ENCODE measurements at regions not wholly inside any gene's neighbourhood (a gene's known extent, or its start where the extent isn't known, plus 50 kb on each side); places are given as distances from the start of the nearest gene placed in this dataset.

GRCh38 chr11:134544095-134544815 is 132.2 kb upstream of the B3GAT1 start (continued):
- TF ChIP-seq ZBTB33 (IDR thresholded peaks at IDR 0.05; ENCODE audit: extremely low read depth, insufficient replicate concordance, low read length) (no peak), YY1 (IDR thresholded peaks at IDR 0.05; ENCODE audit: extremely low read depth, insufficient replicate concordance, low read depth, low read length) (no peak), JUND (IDR thresholded peaks at IDR 0.05) (no peak)

- no peak for ATAC-seq
- H3K4me1 ChIP-seq (ENCODE audit: control insufficient read depth in 1 of 2, insufficient read depth in 2 of 2, low read length in 2 of 2), result peaks cover 8 to 35% of the 10 kb centered on the region in 2 experiments
- CTCF ChIA-PET, result no interaction called here
- no peaks in the 10 kb centered on the region for H3K36me3 ChIP-seq (ENCODE audit: control insufficient read depth in 1 of 2, insufficient read depth in 2 of 2, low read length in 2 of 2)
- H3K79me2 ChIP-seq (ENCODE audit: insufficient read depth, low read length), result no peaks in the 10 kb centered on the region
- no peak overlapping the region for H3K27ac ChIP-seq (ENCODE audit: low read depth, low read length)
- H3K27me3 ChIP-seq (ENCODE audit: insufficient read depth, low read length), result no peaks in the 10 kb centered on the region
- no peak overlapping the region for H3K9ac ChIP-seq (ENCODE audit: low read length)
- H3K4me3 ChIP-seq (replicated peaks in 1 of 2; ENCODE audit: low read depth in 1 of 2, low read length in 2 of 2), result no peak overlapping the region
- H3K4me2 ChIP-seq (ENCODE audit: low read length), result no peak overlapping the region
- no peaks in the 10 kb centered on the region for H4K20me1 ChIP-seq (ENCODE audit: insufficient read depth)
- POLR2A ChIA-PET, result no interaction called here
- intact Hi-C loops (cut with micrococcal nuclease), result no loop called here
- no peak overlapping the region for H2AFZ ChIP-seq (ENCODE audit: low read depth, low read length, poor library complexity, severe bottlenecking)
- RAD21 ChIA-PET (ENCODE audit: low non-redundant PET in 1 of 2, low total read pairs in 2 of 2, uncharacterized antibody in 2 of 2, unreplicated experiment in 2 of 2), result no interaction called here
- H3K9me2 ChIP-seq (ENCODE audit: insufficient read depth), result no peaks in the 10 kb centered on the region
- BruUV-seq (replicated peaks), result no TSS peak
- H3K9me3 ChIP-seq (ENCODE audit: control insufficient read depth in 1 of 2, insufficient read depth in 1 of 2, low read depth in 1 of 2, low read length in 2 of 2), result no peaks in the 10 kb centered on the region
- DNase-seq (ENCODE audit: low read depth, low spot score), result no peak
- TF ChIP-seq SP1 (IDR thresholded peaks at IDR 0.05; ENCODE audit: low read depth) (no peak), REST (IDR thresholded peaks at IDR 0.05; ENCODE audit: low read depth) (no peak), EGR1 (IDR thresholded peaks at IDR 0.05; ENCODE audit: low read depth) (no peak), RAD21 (IDR thresholded peaks at IDR 0.05; ENCODE audit: low read depth) (no peak), ZFX (IDR thresholded peaks at IDR 0.05) (no peak), EZH2phosphoT487 (IDR thresholded peaks at IDR 0.05; ENCODE audit: borderline replicate concordance) (no peak), TCF7L2 (IDR thresholded peaks at IDR 0.05; ENCODE audit: borderline replicate concordance, extremely low read depth, insufficient read depth, insufficient read length) (no peak), ELF1 (IDR thresholded peaks at IDR 0.05; ENCODE audit: borderline replicate concordance, low read depth) (no peak), YY1 (IDR thresholded peaks at IDR 0.05; ENCODE audit: extremely low read depth, insufficient replicate concordance, low read depth, low read length) (no peak), CTCF (IDR thresholded peaks at IDR 0.05 in 2 of 3, conservative IDR thresholded peaks at IDR 0.05 in 1 of 3; ENCODE audit: borderline replicate concordance in 1 of 3, insufficient read depth in 1 of 3, low read depth in 2 of 3, low read length in 2 of 3) (no peak), EZH2 (IDR thresholded peaks at IDR 0.05) (no peak), ZBTB33 (IDR thresholded peaks at IDR 0.05; ENCODE audit: extremely low read depth, insufficient replicate concordance, low read length) (no peak), SRF (IDR thresholded peaks at IDR 0.05; ENCODE audit: low read depth) (no peak)
Measured at GRCh38 chr11:134543645-134544044, 131.6 kb upstream of the B3GAT1 start.

Data from HCT116 (cell line).